ENCODE measurements at regions not wholly inside any gene's neighbourhood (a gene's known extent, or its start where the extent isn't known, plus 50 kb on each side); places are given as distances from the start of the nearest gene placed in this dataset.

- TF ChIP-seq CTCF (IDR thresholded peaks at IDR 0.05; ENCODE audit: insufficient read depth, low read length) = no peak
- no peak for TF ChIP-seq REST (IDR thresholded peaks at IDR 0.05; ENCODE audit: insufficient replicate concordance, low read depth)
Measured at GRCh38 chr13:80860845-80861244, 519.9 kb upstream of the SPRY2 start.

Measured in HL-60 (cell line).